ENCODE measurements at regions not wholly inside any gene's neighbourhood (a gene's known extent, or its start where the extent isn't known, plus 50 kb on each side); places are given as distances from the start of the nearest gene placed in this dataset.
A peak's percentile ranks its signal among the peaks of the same experiment; 100 is the strongest.

GRCh38 chr5:169474226-169474625, 109.3 kb upstream of the SPDL1 start:
- Mint-ChIP-seq H3K4me3 (no peak overlapping the region), H3K4me1 (peaks cover 0 to 1% (median 0%) of the 10 kb centered on the region in 3 donors), H3K27me3 (peaks cover 2% of the 10 kb centered on the region)

GRCh38 chr5:169472544-169472943, 111.0 kb upstream of the SPDL1 start:
- H3K9me3 Mint-ChIP-seq: peaks cover 0 to 4% (median 1%) of the 10 kb centered on the region in 3 donors
- peaks cover 0 to 1% (median 0%) of the 10 kb centered on the region in 3 donors for H3K4me1 Mint-ChIP-seq
- no peaks in the 10 kb centered on the region for H3K36me3 Mint-ChIP-seq
- peaks cover 2% of the 10 kb centered on the region for H3K27me3 Mint-ChIP-seq
- H3K27ac Mint-ChIP-seq: no peak overlapping the region
- H3K4me3 Mint-ChIP-seq: no peak overlapping the region

More at GRCh38 chr5:169474226-169474625, 109.3 kb upstream of the SPDL1 start:
- Mint-ChIP-seq H3K9me3 (peaks cover 0 to 10% (median 1%) of the 10 kb centered on the region in 3 donors), H3K27ac (no peak overlapping the region), H3K36me3 (no peaks in the 10 kb centered on the region)

- peaks cover 4% of the 10 kb centered on the region for H3K27me3 Mint-ChIP-seq
- peak overlapping the region in 1 of 4 donors; percentile 40 for H3K4me3 Mint-ChIP-seq
- H3K4me1 Mint-ChIP-seq: peaks cover 0 to 1% (median 0%) of the 10 kb centered on the region in 3 donors
- H3K9me3 Mint-ChIP-seq: peaks cover 0 to 4% (median 1%) of the 10 kb centered on the region in 3 donors
- no peak overlapping the region for H3K27ac Mint-ChIP-seq
- no peaks in the 10 kb centered on the region for H3K36me3 Mint-ChIP-seq
Observed at GRCh38 chr5:169471021-169471420, 112.6 kb upstream of the SPDL1 start.

- Mint-ChIP-seq H3K4me3 (no peak overlapping the region), H3K4me1 (peaks cover 0 to 1% (median 0%) of the 10 kb centered on the region in 3 donors), H3K36me3 (no peaks in the 10 kb centered on the region), H3K9me3 (peaks cover 0 to 7% (median 6%) of the 10 kb centered on the region in 3 donors), H3K27me3 (peaks cover 4% of the 10 kb centered on the region), H3K27ac (no peak overlapping the region)
Observed at GRCh38 chr5:169467041-169467771, 116.4 kb upstream of the SPDL1 start.

- Mint-ChIP-seq H3K9me3 (peaks cover 0 to 7% (median 6%) of the 10 kb centered on the region in 3 donors), H3K4me1 (no peaks in the 10 kb centered on the region), H3K27ac (no peak overlapping the region), H3K4me3 (no peak overlapping the region), H3K27me3 (peaks cover 13% of the 10 kb centered on the region), H3K36me3 (peaks cover 4% of the 10 kb centered on the region)
Observed at GRCh38 chr5:169460896-169461295, 122.7 kb upstream of the SPDL1 start.

GRCh38 chr5:169460123-169460522, 123.5 kb upstream of the SPDL1 start:
- no peaks in the 10 kb centered on the region for H3K4me1 Mint-ChIP-seq
- peaks cover 13% of the 10 kb centered on the region for H3K27me3 Mint-ChIP-seq
- peaks cover 4% of the 10 kb centered on the region for H3K36me3 Mint-ChIP-seq
- no peak overlapping the region for H3K27ac Mint-ChIP-seq
- peaks cover 0 to 6% (median 4%) of the 10 kb centered on the region in 3 donors for H3K9me3 Mint-ChIP-seq
- H3K4me3 Mint-ChIP-seq: no peak overlapping the region

- Mint-ChIP-seq H3K4me1 (no peaks in the 10 kb centered on the region), H3K36me3 (peaks cover 4% of the 10 kb centered on the region), H3K27ac (no peak overlapping the region), H3K9me3 (peaks cover 0 to 9% (median 4%) of the 10 kb centered on the region in 3 donors), H3K4me3 (no peak overlapping the region), H3K27me3 (peaks cover 13% of the 10 kb centered on the region)
Observed at GRCh38 chr5:169458221-169458620, 125.4 kb upstream of the SPDL1 start.

- no peak overlapping the region for H3K4me3 Mint-ChIP-seq
- H3K27me3 Mint-ChIP-seq: no peaks in the 10 kb centered on the region
- H3K4me1 Mint-ChIP-seq: no peaks in the 10 kb centered on the region
- peaks cover 0 to 8% (median 2%) of the 10 kb centered on the region in 3 donors for H3K9me3 Mint-ChIP-seq
- H3K36me3 Mint-ChIP-seq: no peaks in the 10 kb centered on the region
- H3K27ac Mint-ChIP-seq: no peak overlapping the region
Observed at GRCh38 chr5:169450464-169450863, 133.1 kb upstream of the SPDL1 start.

GRCh38 chr5:169448826-169449225, 134.7 kb upstream of the SPDL1 start:
- no peaks in the 10 kb centered on the region for H3K4me1 Mint-ChIP-seq
- peaks cover 0 to 3% (median 2%) of the 10 kb centered on the region in 3 donors for H3K9me3 Mint-ChIP-seq
- H3K36me3 Mint-ChIP-seq: no peaks in the 10 kb centered on the region
- no peak overlapping the region for H3K4me3 Mint-ChIP-seq
- no peak overlapping the region for H3K27ac Mint-ChIP-seq
- H3K27me3 Mint-ChIP-seq: no peaks in the 10 kb centered on the region

- H3K27me3 Mint-ChIP-seq: peaks cover 2% of the 10 kb centered on the region
- no peak overlapping the region for H3K27ac Mint-ChIP-seq
- no peaks in the 10 kb centered on the region for H3K9me3 Mint-ChIP-seq
- no peaks in the 10 kb centered on the region for H3K36me3 Mint-ChIP-seq
- no peak overlapping the region for H3K4me3 Mint-ChIP-seq
- no peaks in the 10 kb centered on the region for H3K4me1 Mint-ChIP-seq
Observed at GRCh38 chr5:169445191-169445590, 138.4 kb upstream of the SPDL1 start.

- H3K27me3 Mint-ChIP-seq: peaks cover 5% of the 10 kb centered on the region
- H3K4me1 Mint-ChIP-seq: no peaks in the 10 kb centered on the region
- no peak overlapping the region for H3K4me3 Mint-ChIP-seq
- H3K27ac Mint-ChIP-seq: no peak overlapping the region
- no peaks in the 10 kb centered on the region for H3K9me3 Mint-ChIP-seq
- H3K36me3 Mint-ChIP-seq: no peaks in the 10 kb centered on the region
Observed at GRCh38 chr5:169442913-169443784, 140.4 kb upstream of the SPDL1 start.

GRCh38 chr5:169442403-169442874, 141.1 kb upstream of the SPDL1 start:
- Mint-ChIP-seq H3K4me1 (no peaks in the 10 kb centered on the region), H3K9me3 (no peaks in the 10 kb centered on the region), H3K36me3 (no peaks in the 10 kb centered on the region), H3K27ac (no peak overlapping the region), H3K27me3 (peaks cover 6% of the 10 kb centered on the region), H3K4me3 (no peak overlapping the region)

- no peak overlapping the region for H3K4me3 Mint-ChIP-seq
- H3K27me3 Mint-ChIP-seq: peaks cover 6% of the 10 kb centered on the region
- no peaks in the 10 kb centered on the region for H3K36me3 Mint-ChIP-seq
- H3K27ac Mint-ChIP-seq: no peak overlapping the region
- H3K9me3 Mint-ChIP-seq: no peaks in the 10 kb centered on the region
- H3K4me1 Mint-ChIP-seq: no peaks in the 10 kb centered on the region
Observed at GRCh38 chr5:169440107-169440705, 139.3 kb upstream of the SLIT3 start.

GRCh38 chr5:169439362-169439761, 138.4 kb upstream of the SLIT3 start:
- no peak overlapping the region for H3K4me3 Mint-ChIP-seq
- no peak overlapping the region for H3K27ac Mint-ChIP-seq
- H3K9me3 Mint-ChIP-seq: no peaks in the 10 kb centered on the region
- no peaks in the 10 kb centered on the region for H3K4me1 Mint-ChIP-seq
- H3K27me3 Mint-ChIP-seq: peaks cover 6% of the 10 kb centered on the region
- no peaks in the 10 kb centered on the region for H3K36me3 Mint-ChIP-seq
